Uterus (tissue), 2 donors: ENCODE measurements at regions not wholly inside any gene's neighbourhood (a gene's known extent, or its start where the extent isn't known, plus 50 kb on each side); places are given as distances from the start of the nearest gene placed in this dataset.
"Not testable (repeated sequence)": the region's sequence is repeated elsewhere in the genome, so short reads cannot be mapped to it uniquely, and the experiment has no call there.

Source experiments
- CTCF ChIP-seq, 4 experiments: fragments of 200-600 bp in 2 of 4; fragments of 450-650 bp in 2 of 4; sonication (generic) in 2 of 4; IDR thresholded peaks; one replicate each; pipeline ENCODE4 v1.5.1; 2016 to 2019; ENCODE audit warnings: antibody characterized with exemption in 4 of 4, mild to moderate bottlenecking in 2 of 4, moderate library complexity in 1 of 4
- POLR2A ChIP-seq, 2 donors: fragments of 450-650 bp; IDR thresholded peaks; one replicate each; pipeline ENCODE4 v1.6.1; 2016; ENCODE audit warnings: antibody characterized with exemption in 2 of 2, mild to moderate bottlenecking in 1 of 2, moderate library complexity in 1 of 2

- not testable (repeated sequence) for TF ChIP-seq CTCF, POLR2A (IDR thresholded peaks at IDR 0.05)
Measured at GRCh38 chr7:76676890-76677289, 49.8 kb upstream of the POMZP3 start.
